ENCODE measurements at regions not wholly inside any gene's neighbourhood (a gene's known extent, or its start where the extent isn't known, plus 50 kb on each side); places are given as distances from the start of the nearest gene placed in this dataset.

- TF ChIP-seq BCLAF1 (IDR thresholded peaks at IDR 0.05) (no peak), CREM (IDR thresholded peaks at IDR 0.05; ENCODE audit: low read depth) (no peak), EGR1 (IDR thresholded peaks at IDR 0.05; ENCODE audit: borderline replicate concordance in 1 of 2, low read depth in 2 of 2, low read length in 2 of 2) (no peak), HDAC2 (IDR thresholded peaks at IDR 0.05) (no peak)
Measured at GRCh38 chr3:20404741-20405100, 218.7 kb upstream of the SGO1 start.
